Loucy (cell line): ENCODE measurements at regions not wholly inside any gene's neighbourhood (a gene's known extent, or its start where the extent isn't known, plus 50 kb on each side); places are given as distances from the start of the nearest gene placed in this dataset.

ENCODE experiments used
- H2AFZ ChIP-seq: fragments of 200-600 bp; sonication (generic); 2 replicates; pipeline ENCODE4 v1.6.0; 2016; ENCODE audit warnings: antibody characterized with exemption, mild to moderate bottlenecking, low read length, moderate library complexity
- H3F3A ChIP-seq: fragments of 200-600 bp; 2 replicates; pipeline ENCODE4 v1.6.0; 2016; ENCODE audit warnings: antibody characterized with exemption, low read depth, mild to moderate bottlenecking
- H3K27me3 ChIP-seq: fragments of 200-600 bp; sonication (generic); 2 replicates; pipeline ENCODE4 v1.6.1; 2014; ENCODE audit warnings: low read length, mild to moderate bottlenecking; ENCODE audit not compliant: insufficient read depth, poor library complexity, severe bottlenecking
- H3K36me3 ChIP-seq: fragments of 200-600 bp; sonication (generic); 2 replicates; pipeline ENCODE4 v1.6.1; 2016; ENCODE audit warnings: low read length; ENCODE audit not compliant: insufficient read depth
- H3K4me1 ChIP-seq: fragments of 200-600 bp; sonication (generic); 2 replicates; pipeline ENCODE4 v1.5.1; 2014; ENCODE audit warnings: low read length, mild to moderate bottlenecking; ENCODE audit not compliant: insufficient read depth, poor library complexity, severe bottlenecking
- H3K4me2 ChIP-seq: fragments of 200-600 bp; sonication (generic); 2 replicates; pipeline ENCODE4 v1.6.0; 2014; ENCODE audit warnings: antibody characterized with exemption, low read length, low read depth, mild to moderate bottlenecking; ENCODE audit not compliant: poor library complexity, severe bottlenecking
- H3K4me3 ChIP-seq: fragments of 200-600 bp; sonication (generic); 2 replicates; pipeline ENCODE4 v1.5.1; 2014; ENCODE audit warnings: low read length, mild to moderate bottlenecking, mixed read lengths; ENCODE audit not compliant: poor library complexity, severe bottlenecking
- H3K79me2 ChIP-seq: fragments of 200-600 bp; sonication (generic); 2 replicates; pipeline ENCODE4 v1.6.1; 2014; ENCODE audit warnings: low read length; ENCODE audit not compliant: insufficient read depth
- H3K9ac ChIP-seq: fragments of 200-600 bp; sonication (generic); 2 replicates; pipeline ENCODE4 v1.6.0; 2014; ENCODE audit warnings: mild to moderate bottlenecking, low read depth, low read length, moderate library complexity; ENCODE audit not compliant: poor library complexity, severe bottlenecking
- H3K9me2 ChIP-seq: fragments of 200-600 bp; sonication (generic); replicated peaks from 2 replicates; pipeline ENCODE4 v1.6.1; 2016; ENCODE audit warnings: low read depth, low read length, mixed read lengths
- H3K9me3 ChIP-seq: fragments of 200-600 bp; sonication (generic); 2 replicates; pipeline ENCODE4 v1.6.1; 2014; ENCODE audit warnings: mild to moderate bottlenecking, antibody characterized with exemption, low read length, low read depth; ENCODE audit not compliant: insufficient read depth
- H4K20me1 ChIP-seq: fragments of 200-600 bp; sonication (generic); 2 replicates; pipeline ENCODE4 v1.6.0; 2014; ENCODE audit warnings: antibody characterized with exemption, low read length, mild to moderate bottlenecking; ENCODE audit not compliant: insufficient read depth, poor library complexity, severe bottlenecking
- CTCF ChIP-seq: fragments of 200-600 bp; sonication (generic); conservative IDR thresholded peaks from 2 replicates; pipeline ENCODE4 v1.5.1; 2014; ENCODE audit warnings: mild to moderate bottlenecking, antibody characterized with exemption, low read length
- EZH2phosphoT487 ChIP-seq: fragments of 200-600 bp; IDR thresholded peaks from 2 replicates; pipeline ENCODE4 v1.6.1; 2018; ENCODE audit warnings: antibody characterized with exemption, mild to moderate bottlenecking, moderate library complexity, borderline replicate concordance

- Histone ChIP-seq H3K4me1 (no peaks in the 10 kb centered on the region), H4K20me1 (no peaks in the 10 kb centered on the region), H3K4me3 (no peak overlapping the region), H3F3A (no peaks in the 10 kb centered on the region), H3K9me2 (no peaks in the 10 kb centered on the region), H3K4me2 (no peak overlapping the region), H3K9me3 (no peaks in the 10 kb centered on the region), H3K27me3 (no peaks in the 10 kb centered on the region), H3K36me3 (no peaks in the 10 kb centered on the region), H2AFZ (no peak overlapping the region), H3K79me2 (no peaks in the 10 kb centered on the region), H3K9ac (no peak overlapping the region)
- TF ChIP-seq EZH2phosphoT487, result no peak
- no peak for TF ChIP-seq CTCF
Observed at GRCh38 chr14:41000350-41000749, 606.3 kb upstream of the LRFN5 start.

GRCh38 chr14:40989260-40989659 is 617.4 kb upstream of the LRFN5 start:
- H3F3A ChIP-seq, result no peaks in the 10 kb centered on the region
- no peaks in the 10 kb centered on the region for H3K4me1 ChIP-seq
- no peaks in the 10 kb centered on the region for H3K36me3 ChIP-seq
- TF ChIP-seq EZH2phosphoT487, result no peak
- TF ChIP-seq CTCF, result no peak
- no peaks in the 10 kb centered on the region for H3K9me3 ChIP-seq
- no peaks in the 10 kb centered on the region for H3K9me2 ChIP-seq
- H3K9ac ChIP-seq, result no peak overlapping the region
- no peak overlapping the region for H2AFZ ChIP-seq
- no peaks in the 10 kb centered on the region for H3K27me3 ChIP-seq
- H3K79me2 ChIP-seq, result no peaks in the 10 kb centered on the region
- no peak overlapping the region for H3K4me2 ChIP-seq
- no peaks in the 10 kb centered on the region for H4K20me1 ChIP-seq
- H3K4me3 ChIP-seq, result no peak overlapping the region

GRCh38 chr14:40987481-40987880 is 619.2 kb upstream of the LRFN5 start:
- TF ChIP-seq EZH2phosphoT487 (no peak), CTCF (no peak)

More at GRCh38 chr14:40987481-40987880, 619.2 kb upstream of the LRFN5 start:
- Histone ChIP-seq H3K9me3 (no peaks in the 10 kb centered on the region), H3F3A (no peaks in the 10 kb centered on the region), H3K9ac (no peak overlapping the region), H3K4me1 (no peaks in the 10 kb centered on the region), H3K4me2 (no peak overlapping the region), H3K36me3 (no peaks in the 10 kb centered on the region), H3K4me3 (no peak overlapping the region), H3K79me2 (no peaks in the 10 kb centered on the region), H3K9me2 (no peaks in the 10 kb centered on the region), H4K20me1 (no peaks in the 10 kb centered on the region), H3K27me3 (no peaks in the 10 kb centered on the region), H2AFZ (no peak overlapping the region)
